ENCODE measurements at regions not wholly inside any gene's neighbourhood (a gene's known extent, or its start where the extent isn't known, plus 50 kb on each side); places are given as distances from the start of the nearest gene placed in this dataset.

DNA sequence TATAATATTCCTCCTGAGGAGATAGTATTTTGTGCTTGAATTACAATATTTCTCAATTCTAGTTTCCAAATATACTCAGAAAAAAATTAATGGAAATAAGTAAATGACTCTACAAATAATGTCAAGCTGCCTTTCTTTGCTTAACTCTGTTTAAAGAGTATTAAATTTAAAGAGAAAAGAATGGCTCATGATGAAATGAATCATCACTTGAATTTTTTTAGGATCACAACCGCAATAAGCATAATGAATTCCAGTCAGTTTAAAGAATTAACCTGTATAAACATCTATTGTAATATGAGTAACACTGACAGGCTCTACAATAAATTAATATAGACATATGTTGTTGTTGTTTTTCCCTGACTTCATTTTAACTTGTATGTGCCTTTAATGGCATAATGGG, 266.2 kb upstream of the ADGRB3 start:
- Histone ChIP-seq H3K27ac (ENCODE audit: insufficient read depth, low read depth, low read length) (no peak overlapping the region), H3K27me3 (ENCODE audit: control insufficient read depth in 2 of 2, insufficient read depth in 2 of 2, low read length in 2 of 2) (no peaks in the 10 kb centered on the region), H3K4me1 (ENCODE audit: control insufficient read depth, extremely low read depth, insufficient read depth, low read length) (no peaks in the 10 kb centered on the region), H3K4me3 (replicated peaks in 1 of 3; ENCODE audit: insufficient read depth in 1 of 3, low read depth in 1 of 3, low read length in 3 of 3) (no peak overlapping the region), H3K79me2 (ENCODE audit: control insufficient read depth, insufficient read depth, low read length) (no peaks in the 10 kb centered on the region), H3K9ac (replicated peaks; ENCODE audit: extremely low read depth, insufficient read depth, low read length) (no peak overlapping the region), H3K4me2 (ENCODE audit: insufficient read depth, low read length) (no peak overlapping the region), H4K20me1 (replicated peaks; ENCODE audit: control insufficient read depth, extremely low read depth, insufficient read depth, low read length) (no peaks in the 10 kb centered on the region), H2AFZ (ENCODE audit: low read depth, low read length) (no peak overlapping the region), H3K9me1 (replicated peaks; ENCODE audit: control insufficient read depth, extremely low read depth, insufficient read depth, low read length) (no peaks in the 10 kb centered on the region), H3K36me3 (ENCODE audit: control insufficient read depth in 2 of 2, extremely low read depth in 1 of 2, insufficient read depth in 2 of 2, low read length in 2 of 2) (no peaks in the 10 kb centered on the region), H3K9me3 (replicated peaks; ENCODE audit: control insufficient read depth, insufficient read depth, low read length) (no peaks in the 10 kb centered on the region)
- dilution Hi-C loops (cut with MboI; ENCODE audit: extremely low pct_ligation_motif_present, low sequenced_read_pairs) (no loop called here), intact Hi-C loops (cut with micrococcal nuclease) (no loop called here)
- no peak for TF ChIP-seq MYC (IDR thresholded peaks at IDR 0.05; ENCODE audit: low read depth, low read length)
- no peak for TF ChIP-seq POLR2A (IDR thresholded peaks at IDR 0.05; ENCODE audit: low read depth, low read length)
- no peak for TF ChIP-seq EZH2 (IDR thresholded peaks at IDR 0.05; ENCODE audit: borderline replicate concordance, low read depth, low read length, severe bottlenecking)
- TF ChIP-seq POLR2AphosphoS5 (IDR thresholded peaks at IDR 0.05; ENCODE audit: insufficient read depth, low read depth, low read length), result no peak
- TF ChIP-seq, protein P1, sequence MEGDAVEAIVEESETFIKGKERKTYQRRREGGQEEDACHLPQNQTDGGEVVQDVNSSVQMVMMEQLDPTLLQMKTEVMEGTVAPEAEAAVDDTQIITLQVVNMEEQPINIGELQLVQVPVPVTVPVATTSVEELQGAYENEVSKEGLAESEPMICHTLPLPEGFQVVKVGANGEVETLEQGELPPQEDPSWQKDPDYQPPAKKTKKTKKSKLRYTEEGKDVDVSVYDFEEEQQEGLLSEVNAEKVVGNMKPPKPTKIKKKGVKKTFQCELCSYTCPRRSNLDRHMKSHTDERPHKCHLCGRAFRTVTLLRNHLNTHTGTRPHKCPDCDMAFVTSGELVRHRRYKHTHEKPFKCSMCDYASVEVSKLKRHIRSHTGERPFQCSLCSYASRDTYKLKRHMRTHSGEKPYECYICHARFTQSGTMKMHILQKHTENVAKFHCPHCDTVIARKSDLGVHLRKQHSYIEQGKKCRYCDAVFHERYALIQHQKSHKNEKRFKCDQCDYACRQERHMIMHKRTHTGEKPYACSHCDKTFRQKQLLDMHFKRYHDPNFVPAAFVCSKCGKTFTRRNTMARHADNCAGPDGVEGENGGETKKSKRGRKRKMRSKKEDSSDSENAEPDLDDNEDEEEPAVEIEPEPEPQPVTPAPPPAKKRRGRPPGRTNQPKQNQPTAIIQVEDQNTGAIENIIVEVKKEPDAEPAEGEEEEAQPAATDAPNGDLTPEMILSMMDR (IDR thresholded peaks at IDR 0.05; ENCODE audit: extremely low read depth in 1 of 2, insufficient read depth in 1 of 2, low read depth in 1 of 2, low read length in 2 of 2), result no peak
- TF ChIP-seq GATA2 (IDR thresholded peaks at IDR 0.05; ENCODE audit: insufficient read depth, insufficient read length, low read depth, low read length), result no peak
- no peak for TF ChIP-seq FOS (IDR thresholded peaks at IDR 0.05; ENCODE audit: borderline replicate concordance, insufficient read depth, low read length)
- TF ChIP-seq, protein P2, sequence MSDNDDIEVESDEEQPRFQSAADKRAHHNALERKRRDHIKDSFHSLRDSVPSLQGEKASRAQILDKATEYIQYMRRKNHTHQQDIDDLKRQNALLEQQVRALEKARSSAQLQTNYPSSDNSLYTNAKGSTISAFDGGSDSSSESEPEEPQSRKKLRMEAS (IDR thresholded peaks at IDR 0.05; ENCODE audit: insufficient read depth, insufficient read length), result no peak
- no peak for TF ChIP-seq JUN (IDR thresholded peaks at IDR 0.05; ENCODE audit: borderline replicate concordance, insufficient read depth, insufficient read length, low read depth)
- POLR2A ChIA-PET, result no interaction called here
- DNase-seq (ENCODE audit: low read depth, low spot score) (no peak), FAIRE-seq (no peak)
- CTCF ChIA-PET, result no interaction called here
- BruUV-seq (replicated peaks), result no TSS peak

Data from endothelial cell of umbilical vein (primary cell).